HG02870 (cell line): ENCODE measurements at regions not wholly inside any gene's neighbourhood (a gene's known extent, or its start where the extent isn't known, plus 50 kb on each side); places are given as distances from the start of the nearest gene placed in this dataset.

Experiments
- ATAC-seq: cut with Tn5 transposase; IDR thresholded peaks from one replicate; pipeline ENCODE4 v1.9.1; 2021; ENCODE audit warnings: mild to moderate bottlenecking, moderate library complexity; ENCODE audit not compliant: unreplicated experiment

- ATAC-seq: no peak
Observed at GRCh38 chr3:181764544-181764943, 52.8 kb downstream of the SOX2 start.

- ATAC-seq: no peak
Observed at GRCh38 chr3:181770296-181770695, 58.6 kb downstream of the SOX2 start.

- no peak for ATAC-seq
Observed at GRCh38 chr3:181771120-181771519, 59.4 kb downstream of the SOX2 start.

GRCh38 chr3:181772166-181772565, 60.4 kb downstream of the SOX2 start:
- ATAC-seq: no peak

- no peak for ATAC-seq
Observed at GRCh38 chr3:181773921-181774320, 62.2 kb downstream of the SOX2 start.

- no peak for ATAC-seq
Observed at GRCh38 chr3:181782306-181782954, 70.7 kb downstream of the SOX2 start.

- no peak for ATAC-seq
Observed at GRCh38 chr3:181790561-181790960, 78.8 kb downstream of the SOX2 start.

GRCh38 chr3:181791056-181791955, 79.6 kb downstream of the SOX2 start:
- no peak for ATAC-seq

- no peak for ATAC-seq
Observed at GRCh38 chr3:181793006-181793405, 81.3 kb downstream of the SOX2 start.

GRCh38 chr3:181794011-181794790, 82.5 kb downstream of the SOX2 start:
- ATAC-seq: no peak

- no peak for ATAC-seq
Observed at GRCh38 chr3:181796641-181797040, 84.9 kb downstream of the SOX2 start.

- ATAC-seq: no peak
Observed at GRCh38 chr3:181797431-181797830, 85.7 kb downstream of the SOX2 start.

- no peak for ATAC-seq
Observed at GRCh38 chr3:181805703-181806102, 94.0 kb downstream of the SOX2 start.

GRCh38 chr3:181808053-181808452, 96.3 kb downstream of the SOX2 start:
- peak; percentile 38 for ATAC-seq

- no peak for ATAC-seq
Observed at GRCh38 chr3:181823716-181824115, 112.0 kb downstream of the SOX2 start.

- no peak for ATAC-seq
Observed at GRCh38 chr3:181824961-181825360, 113.2 kb downstream of the SOX2 start.

- ATAC-seq: peak; percentile 36
Observed at GRCh38 chr3:181839039-181839915, 127.6 kb downstream of the SOX2 start.

- peak; percentile 66 for ATAC-seq
Observed at GRCh38 chr3:181839916-181840297, 128.2 kb downstream of the SOX2 start.

GRCh38 chr3:181844211-181844610, 132.5 kb downstream of the SOX2 start:
- no peak for ATAC-seq

GRCh38 chr3:181847276-181847675, 135.6 kb downstream of the SOX2 start:
- no peak for ATAC-seq

- no peak for ATAC-seq
Observed at GRCh38 chr3:181851063-181851462, 139.3 kb downstream of the SOX2 start.
